ENCODE measurements at regions not wholly inside any gene's neighbourhood (a gene's known extent, or its start where the extent isn't known, plus 50 kb on each side); places are given as distances from the start of the nearest gene placed in this dataset.
A peak's percentile ranks its signal among the peaks of the same experiment; 100 is the strongest.
"Not testable (repeated sequence)": the region's sequence is repeated elsewhere in the genome, so short reads cannot be mapped to it uniquely, and the experiment has no call there.

DNA sequence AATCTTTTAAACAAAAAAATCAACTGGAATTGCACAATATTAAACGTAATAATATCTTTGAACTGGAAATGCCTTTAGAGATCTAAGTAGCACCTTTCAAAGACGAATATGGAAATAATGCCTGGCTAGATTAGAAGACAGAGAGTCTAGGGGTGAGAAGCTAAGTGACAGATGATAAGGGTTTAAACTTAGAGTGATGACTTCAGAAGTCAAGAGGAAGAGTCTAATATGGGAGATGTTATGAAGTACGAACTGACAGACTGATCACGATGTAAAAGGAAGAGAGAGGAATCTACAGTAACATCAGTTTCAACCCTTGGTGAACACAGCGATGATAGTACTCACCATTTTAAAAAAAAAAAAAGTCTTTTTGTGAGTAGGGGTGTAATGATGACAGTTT is 57.9 kb downstream of the HINT1 start:
- no peak for DNase-seq

- DNase-seq: no peak
Observed at GRCh38 chr5:131104169-131104808, 60.8 kb downstream of the HINT1 start.

DNA sequence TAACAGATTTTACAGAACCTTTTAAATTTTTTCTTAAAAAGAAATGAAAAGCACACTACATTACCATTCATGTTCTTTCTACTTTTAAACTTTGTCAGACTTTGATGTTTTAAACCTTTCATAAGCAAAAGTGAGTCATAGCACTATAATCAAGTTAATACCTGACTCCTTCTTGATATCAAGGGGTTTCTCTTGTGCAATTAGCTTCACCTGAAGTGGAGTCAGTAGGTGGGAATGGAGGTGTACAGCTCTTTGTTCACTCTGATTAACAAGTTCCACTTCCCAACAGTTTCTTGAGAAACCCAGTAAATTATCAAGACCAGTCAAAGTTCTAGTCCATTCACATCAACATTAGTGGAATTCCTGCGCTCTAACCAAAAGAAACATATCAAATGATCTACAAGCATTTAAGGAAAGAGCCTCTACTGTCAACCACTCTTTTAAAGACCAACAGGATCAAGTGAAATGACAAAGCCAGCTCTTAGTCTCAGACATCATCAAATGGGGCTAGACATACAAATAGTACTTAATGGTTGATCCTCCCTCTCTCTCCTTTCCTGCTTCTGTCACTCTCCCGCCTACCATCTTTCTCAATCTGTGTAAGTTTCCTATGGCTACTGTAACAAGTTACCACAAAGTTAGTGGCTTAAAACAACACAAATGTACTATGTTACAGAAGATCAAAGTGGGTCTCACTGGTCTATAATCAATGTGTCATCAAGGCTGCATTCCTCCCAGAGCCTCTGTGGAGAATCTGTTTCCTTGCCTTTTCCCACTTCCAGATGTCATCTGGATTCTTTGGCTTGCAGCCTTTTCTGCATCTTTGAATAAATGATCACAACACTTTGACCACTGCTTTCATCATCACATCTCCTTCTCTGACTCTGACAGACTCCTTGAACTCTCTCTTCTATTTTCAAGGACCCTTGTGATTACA is 68.0 kb downstream of the HINT1 start:
- DNase-seq: no peak

DNA sequence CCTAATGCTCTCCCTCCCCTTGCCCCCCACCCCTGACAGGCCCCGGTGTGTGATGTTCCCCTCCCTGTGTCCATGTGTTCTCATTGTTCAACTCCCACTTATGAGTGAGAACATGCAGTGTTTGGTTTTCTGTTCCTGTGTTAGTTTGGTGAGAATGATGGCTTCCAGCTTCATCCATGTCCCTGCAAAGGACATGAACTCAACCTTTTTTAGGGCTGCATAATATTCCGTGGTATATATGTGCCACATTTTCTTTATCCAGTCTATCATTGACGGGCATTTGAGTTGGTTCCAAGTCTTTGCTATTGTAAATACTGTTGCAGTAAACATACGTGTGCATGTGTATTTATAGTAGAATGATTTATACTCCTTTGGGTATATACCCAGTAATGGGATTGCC is 69.5 kb downstream of the HINT1 start:
- DNase-seq: not testable (repeated sequence)

DNA sequence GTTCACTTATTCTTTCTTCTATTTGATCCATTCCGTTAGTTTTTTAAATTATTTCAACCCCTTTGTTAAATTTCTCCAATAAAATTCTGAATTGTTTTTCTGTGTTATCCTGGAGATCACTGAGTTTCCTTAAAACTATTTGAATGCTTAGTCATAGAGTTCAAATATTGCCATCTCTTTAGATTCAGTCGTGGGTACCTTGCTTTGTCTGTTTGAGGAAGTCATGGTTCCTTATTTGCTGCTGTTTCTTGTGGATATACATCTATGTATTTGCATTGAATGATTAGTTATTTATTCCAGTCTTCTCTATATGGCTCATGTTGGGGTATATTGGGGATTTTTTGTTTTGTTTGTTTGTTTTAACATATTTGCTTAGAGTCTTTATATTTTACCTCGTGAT is 80.6 kb downstream of the HINT1 start:
- DNase-seq: no peak

GRCh38 chr5:131081913-131082488 is 83.1 kb downstream of the HINT1 start:
- no peak for DNase-seq

DNA sequence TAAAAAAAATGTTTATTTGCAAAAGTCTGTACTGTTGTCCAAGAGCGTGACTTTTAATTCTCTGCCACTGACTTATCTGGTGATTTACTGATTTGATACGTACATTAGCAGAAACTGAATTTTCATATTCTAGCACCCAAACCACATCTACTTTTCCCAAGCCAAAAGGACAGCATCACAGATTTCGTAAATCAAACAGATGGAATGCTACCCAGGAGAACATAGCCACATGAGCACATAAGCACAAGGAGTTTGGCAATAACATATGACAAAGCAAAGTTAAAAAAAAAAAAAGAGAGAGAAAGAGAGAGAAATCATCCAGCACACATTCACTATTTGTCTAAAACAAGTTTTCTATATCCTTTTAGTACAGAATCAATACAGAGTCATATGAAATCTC is 83.7 kb downstream of the HINT1 start:
- no peak for DNase-seq

DNA sequence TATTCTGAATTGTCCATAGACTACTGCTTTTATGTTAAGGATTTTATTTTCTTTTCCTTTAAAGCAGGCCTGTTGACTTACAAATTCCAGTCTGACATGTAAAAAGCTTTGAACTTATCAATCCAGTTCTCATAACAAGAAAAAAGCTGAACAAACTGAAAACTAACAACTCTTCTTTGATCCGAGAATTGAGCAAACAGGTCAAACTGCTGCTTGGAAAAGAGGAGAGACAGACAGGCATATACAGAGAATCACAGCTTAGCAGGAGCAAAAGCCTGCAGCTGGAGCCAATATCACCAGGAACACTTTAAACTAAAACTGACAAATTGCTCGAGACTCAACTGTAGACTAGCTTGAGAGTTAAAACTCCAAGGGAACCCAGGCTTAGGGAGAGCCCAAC is 85.8 kb downstream of the HINT1 start:
- no peak for DNase-seq

GRCh38 chr5:131068893-131069643 is 96.0 kb downstream of the HINT1 start:
- peak; percentile 34 for DNase-seq

DNA sequence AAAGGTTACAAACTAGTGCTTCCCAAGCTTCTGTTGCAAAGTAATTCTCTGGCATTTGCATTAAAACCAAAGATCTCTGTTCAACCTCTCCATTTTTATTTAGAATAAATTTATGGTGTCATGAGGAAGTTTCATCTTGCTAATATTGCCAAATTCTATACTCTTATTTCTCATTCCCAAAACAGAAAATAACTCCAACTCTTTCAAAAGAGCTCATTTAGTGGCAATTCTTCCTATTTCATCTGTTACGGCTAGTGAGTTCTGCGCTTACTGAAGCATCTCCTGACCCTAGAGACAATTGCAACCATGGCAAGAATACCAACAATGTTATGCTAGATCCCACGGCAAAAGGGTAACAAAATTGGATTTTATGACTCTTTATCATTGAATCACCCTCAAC is 97.0 kb downstream of the HINT1 start:
- no peak for DNase-seq

DNA sequence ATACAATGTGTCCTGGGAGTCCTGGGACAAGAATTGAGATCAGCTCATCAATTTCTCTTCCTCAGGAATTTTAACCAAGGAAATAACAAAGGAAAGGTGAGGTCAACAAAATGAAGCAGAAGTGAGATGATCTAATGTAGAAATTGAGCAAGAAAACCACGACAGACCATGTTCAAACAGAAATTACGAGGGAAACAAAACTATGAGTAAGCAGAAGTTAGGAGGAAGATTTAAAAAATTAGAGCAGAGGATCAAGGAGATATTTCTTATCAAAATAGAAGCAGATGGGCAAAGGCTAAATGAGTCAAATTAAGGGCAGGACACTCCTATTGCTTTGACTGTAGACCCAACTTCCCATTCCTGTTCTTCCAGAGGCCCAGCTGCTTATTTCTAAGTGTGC is 97.4 kb downstream of the HINT1 start:
- DNase-seq: no peak

- no peak for DNase-seq
Observed at GRCh38 chr5:131064669-131065371, 100.2 kb downstream of the HINT1 start.

GRCh38 chr5:131042021-131042789 is 122.9 kb downstream of the HINT1 start:
- no peak for DNase-seq

DNA sequence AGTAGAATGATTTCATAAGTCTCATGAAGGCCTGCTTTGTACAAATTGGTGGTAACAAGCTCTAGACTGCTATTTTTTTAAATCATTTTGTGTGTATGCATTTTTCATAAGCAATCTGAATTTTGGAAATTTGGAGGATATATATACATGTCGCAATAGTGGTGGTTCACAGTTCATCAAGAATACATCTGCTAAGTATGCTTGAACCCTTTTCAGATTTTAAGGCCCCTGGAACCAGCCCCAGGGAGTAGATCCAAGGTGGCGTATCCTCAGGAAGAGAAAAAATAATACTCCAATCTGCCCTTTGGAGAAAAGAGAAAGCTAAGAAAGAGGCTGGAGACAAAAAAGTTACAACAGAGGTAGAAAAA is 141.6 kb downstream of the HINT1 start:
- DNase-seq: no peak

GRCh38 chr5:131022811-131023497 is 142.1 kb downstream of the HINT1 start:
- DNase-seq: no peak

DNA sequence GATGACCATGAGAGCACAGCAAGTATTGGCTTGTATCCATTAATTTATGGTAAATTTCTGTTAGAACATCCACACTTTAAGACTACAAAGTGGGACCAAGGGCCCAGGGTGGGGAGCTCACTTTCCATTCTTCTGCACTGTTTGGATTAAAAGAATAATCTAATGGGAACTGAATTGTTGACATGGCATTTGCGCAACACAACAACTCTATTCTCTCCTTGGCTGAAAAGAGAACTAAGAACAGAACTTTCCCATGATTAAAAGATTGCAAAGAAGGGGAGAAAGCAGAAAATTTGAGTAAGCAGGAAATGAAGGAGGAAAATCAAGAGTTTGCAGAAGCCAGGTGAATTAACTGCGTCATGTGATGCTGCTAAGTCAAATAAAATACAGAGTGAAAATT is 143.4 kb downstream of the HINT1 start:
- no peak for DNase-seq

DNA sequence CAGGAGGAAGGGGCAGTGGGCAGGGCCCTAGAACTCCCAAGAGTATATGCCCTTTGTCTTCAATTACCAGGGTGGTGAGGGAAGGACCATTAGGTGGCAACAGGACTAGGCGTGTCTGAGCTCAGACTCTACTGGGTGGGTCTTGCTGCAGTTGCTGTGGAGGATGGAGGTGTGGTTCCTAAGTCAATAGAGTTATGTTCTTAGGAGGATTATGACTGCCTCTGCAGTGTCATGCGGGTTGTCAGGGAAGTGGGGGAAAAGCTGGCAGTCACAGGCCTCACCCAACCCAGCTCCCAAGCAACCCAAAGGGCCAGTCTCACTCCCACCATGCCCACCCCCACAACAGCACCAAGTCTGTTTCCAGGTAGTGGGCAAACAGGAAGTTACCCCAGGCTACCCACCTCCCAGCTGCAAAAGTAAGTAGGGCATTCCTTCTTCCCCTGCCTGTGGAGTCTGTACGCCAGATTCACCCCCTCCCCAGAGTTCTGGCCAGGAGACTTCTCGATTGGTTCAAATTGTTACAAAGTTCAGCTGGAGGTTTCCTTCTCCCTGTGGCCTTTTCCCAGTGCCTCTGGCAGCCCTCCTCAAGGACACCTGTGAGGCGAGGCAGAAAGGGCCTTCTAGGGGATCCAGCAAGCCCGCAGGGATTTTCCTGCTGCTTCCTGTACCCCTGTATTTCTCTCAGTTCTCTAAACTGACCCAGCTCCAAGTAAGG is 145.3 kb downstream of the HINT1 start:
- no peak for DNase-seq

- no peak for DNase-seq
Observed at GRCh38 chr5:131019111-131019510, 145.9 kb downstream of the HINT1 start.

DNA sequence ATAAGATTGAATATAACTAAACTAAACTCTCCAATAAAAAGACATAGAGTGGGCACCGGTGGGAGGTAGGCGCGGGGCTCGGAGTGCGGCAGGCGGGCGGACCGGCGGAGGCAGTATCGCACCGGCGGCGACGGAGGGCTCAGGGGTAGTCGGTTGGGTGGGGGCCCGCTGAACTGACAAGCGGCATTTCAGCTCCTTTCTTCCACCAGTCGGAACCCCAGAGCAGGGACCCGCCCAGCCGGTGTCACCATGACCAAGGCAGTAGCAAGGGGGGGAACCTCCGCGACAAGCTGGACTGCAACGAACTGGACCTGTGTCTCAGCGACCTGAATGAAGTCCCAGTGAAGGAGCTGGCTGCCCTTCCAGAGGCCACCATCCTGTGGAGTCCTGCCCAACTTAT is 156.7 kb downstream of the HINT1 start:
- no peak for DNase-seq

- no peak for DNase-seq
Observed at GRCh38 chr5:131005963-131006684, 158.9 kb downstream of the HINT1 start.
